B cell (primary cell): ENCODE measurements at regions not wholly inside any gene's neighbourhood (a gene's known extent, or its start where the extent isn't known, plus 50 kb on each side); places are given as distances from the start of the nearest gene placed in this dataset.

ENCODE experiments used
- ATAC-seq: fragments of 200-7000 bp; cut with Tn5 transposase; one replicate; pipeline ENCODE4 v1.10.0; 2021; ENCODE audit warnings: low read depth, mild to moderate bottlenecking, moderate number of reproducible peaks, moderate library complexity
- CTCF ChIA-PET: fragments of 350-600 bp; sonication (Branson Sonifier 250); formaldehyde crosslinking; loops from one replicate; lab custom pipeline; 2021; ENCODE audit warnings: antibody characterized with exemption, inconsistent platforms; lab: Charles Lee
- POLR2A ChIA-PET: fragments of 350-600 bp; sonication (Branson Sonifier 250); formaldehyde crosslinking; loops from one replicate; lab custom pipeline; 2021; ENCODE audit warnings: antibody characterized with exemption; lab: Charles Lee
- DNase-seq: peaks from one replicate; pipeline ENCODE4 v3.0.0; 2013
- H2AFZ ChIP-seq: 2 replicates; pipeline ENCODE4 v1.6.1; 2012; ENCODE audit warnings: mild to moderate bottlenecking, low read depth, low read length; ENCODE audit not compliant: insufficient read depth, poor library complexity, severe bottlenecking
- H3K27ac ChIP-seq, 2 donors: 1 replicate in 1 of 2; 2 replicates in 1 of 2; pipeline ENCODE4 v1.5.1; 2012 to 2013; ENCODE audit warnings: low read length in 2 of 2, mild to moderate bottlenecking in 2 of 2, moderate library complexity in 1 of 2
- H3K27me3 ChIP-seq, 4 experiments: fragments of 200-600 bp in 1 of 4; sonication (generic) in 1 of 4; replicated peaks in 1 of 4; 1 replicate in 2 of 4; 2 replicates in 2 of 4; pipeline versions ENCODE4 v1.6.1 to v1.7.0; 2013 to 2016; ENCODE audit warnings: low read length in 3 of 4, mild to moderate bottlenecking in 2 of 4, mixed read lengths in 1 of 4, moderate library complexity in 1 of 4; ENCODE audit not compliant: insufficient read depth in 4 of 4, control insufficient read depth in 3 of 4; ENCODE audit errors: control extremely low read depth in 1 of 4
- H3K36me3 ChIP-seq, 2 experiments: replicated peaks in 1 of 2; 1 replicate in 1 of 2; 2 replicates in 1 of 2; pipeline versions ENCODE4 v1.6.1 to v1.7.1; 2013; ENCODE audit warnings: low read length in 1 of 2; ENCODE audit not compliant: insufficient read depth in 2 of 2, control insufficient read depth in 1 of 2; ENCODE audit errors: control extremely low read depth in 1 of 2, extremely low read depth in 1 of 2
- H3K4me1 ChIP-seq, 2 donors: fragments of 200-600 bp in 1 of 2; sonication (generic) in 1 of 2; 1 replicate in 1 of 2; 2 replicates in 1 of 2; pipeline versions ENCODE4 v1.5.1 to v1.6.1; 2013 to 2017; ENCODE audit warnings: low read length in 2 of 2; ENCODE audit not compliant: control insufficient read depth in 2 of 2, insufficient read depth in 2 of 2
- H3K4me2 ChIP-seq: replicated peaks from 2 replicates; pipeline ENCODE3; 2012; ENCODE audit warnings: mild to moderate bottlenecking, low read depth, low read length; ENCODE audit not compliant: poor library complexity, severe bottlenecking
- H3K4me3 ChIP-seq, 5 experiments: fragments of 200-600 bp in 1 of 5; sonication (generic) in 1 of 5; 1 replicate in 3 of 5; 2 replicates in 2 of 5; pipeline versions ENCODE4 v1.5.1 to v1.7.0; 2011 to 2016; ENCODE audit warnings: low read length in 4 of 5, mild to moderate bottlenecking in 4 of 5, low read depth in 2 of 5, control low read depth in 1 of 5, moderate library complexity in 1 of 5; ENCODE audit not compliant: insufficient read depth in 1 of 5; ENCODE audit errors: control extremely low read depth in 1 of 5, extremely low read depth in 1 of 5
- H3K79me2 ChIP-seq: fragments of 200-600 bp; sonication (generic); one replicate; pipeline ENCODE4 v1.6.0; 2016; ENCODE audit warnings: low read length; ENCODE audit not compliant: control insufficient read depth, insufficient read depth
- H3K9ac ChIP-seq: fragments of 200-600 bp; sonication (generic); 2 replicates; pipeline ENCODE4 v1.6.1; 2017; ENCODE audit warnings: mild to moderate bottlenecking, low read length, moderate library complexity
- H3K9me3 ChIP-seq, 3 donors: one replicate each; pipeline versions ENCODE4 v1.6.1 to v1.7.1; 2013; ENCODE audit warnings: low read length in 2 of 3; ENCODE audit not compliant: control insufficient read depth in 2 of 3, insufficient read depth in 1 of 3; ENCODE audit errors: control extremely low read depth in 1 of 3
- H4K20me1 ChIP-seq: 2 replicates; pipeline ENCODE4 v1.6.0; 2012; ENCODE audit warnings: mild to moderate bottlenecking, low read length; ENCODE audit not compliant: insufficient read depth, control insufficient read depth, poor library complexity, severe bottlenecking
- H3K27ac Mint-ChIP-seq: one replicate; pipeline ENCODE4 v1.8.0; 2021; ENCODE audit warnings: mixed read lengths
- H3K27me3 Mint-ChIP-seq: one replicate; pipeline ENCODE4 v1.8.0; 2021; ENCODE audit warnings: mixed read lengths
- H3K4me1 Mint-ChIP-seq: one replicate; pipeline ENCODE4 v1.8.0; 2021; ENCODE audit warnings: mixed read lengths
- H3K4me3 Mint-ChIP-seq: one replicate; pipeline ENCODE4 v1.8.0; 2021; ENCODE audit warnings: mixed read lengths
- H3K9me3 Mint-ChIP-seq: one replicate; pipeline ENCODE4 v1.8.0; 2022; ENCODE audit warnings: mixed read lengths; ENCODE audit not compliant: insufficient read depth
- CTCF ChIP-seq: fragments of 200-600 bp; IDR thresholded peaks from one replicate; pipeline ENCODE4 v1.8.0; 2022; ENCODE audit warnings: antibody characterized with exemption, mild to moderate bottlenecking
- EZH2 ChIP-seq: IDR thresholded peaks from 2 replicates; pipeline ENCODE4 v1.6.1; 2012; ENCODE audit warnings: borderline replicate concordance, low read depth, mild to moderate bottlenecking, moderate library complexity, low read length; ENCODE audit not compliant: insufficient read depth, poor library complexity, severe bottlenecking
- WGBS: methylation state at CpG from one replicate; pipeline ENCODE4 v1.1.5; 2013; ENCODE audit warnings: missing lambda C conversion rate; ENCODE audit not compliant: insufficient coverage; 5-methylcytosine and 5-hydroxymethylcytosine counted together
- intact Hi-C: fragments of 100-400 bp; cut with micrococcal nuclease; formaldehyde crosslinking; loops from one replicate; pipeline ENCODE4 v1.10.0; 2022

- H3K9me3 ChIP-seq = peaks cover 3 to 21% (median 20%) of the 10 kb centered on the region in 3 donors
- no peak overlapping the region for H3K4me2 ChIP-seq
- no peaks in the 10 kb centered on the region for H3K36me3 ChIP-seq
- no peak overlapping the region for H3K4me3 Mint-ChIP-seq
- intact Hi-C loops = no loop called here
- 13% methylated on average over 2 of the region's 4 CpGs for WGBS
- H3K4me1 Mint-ChIP-seq = peaks cover 3% of the 10 kb centered on the region
- no peak overlapping the region for H2AFZ ChIP-seq
- H3K9me3 Mint-ChIP-seq = peaks cover 4% of the 10 kb centered on the region
- H3K4me3 ChIP-seq = no peak overlapping the region
- H3K79me2 ChIP-seq = no peaks in the 10 kb centered on the region
- CTCF ChIA-PET = no interaction called here
- ATAC-seq (no peak), DNase-seq (no peak)
- TF ChIP-seq CTCF (no peak), EZH2 (no peak)
- H3K27me3 Mint-ChIP-seq = no peaks in the 10 kb centered on the region
- H3K27ac ChIP-seq = no peak overlapping the region
- H3K4me1 ChIP-seq = no peaks in the 10 kb centered on the region
- no peak overlapping the region for H3K9ac ChIP-seq
- no peaks in the 10 kb centered on the region for H3K27me3 ChIP-seq
- POLR2A ChIA-PET = no interaction called here
- no peaks in the 10 kb centered on the region for H4K20me1 ChIP-seq
- H3K27ac Mint-ChIP-seq = no peak overlapping the region
Observed at GRCh38 chrY:17044723-17045122, 835.3 kb downstream of the CDY2B start.

GRCh38 chrY:17044272-17044671, 835.7 kb downstream of the CDY2B start:
- Histone ChIP-seq H3K79me2 (no peaks in the 10 kb centered on the region), H3K4me3 (no peak overlapping the region), H3K9ac (no peak overlapping the region), H3K4me1 (no peaks in the 10 kb centered on the region), H3K27me3 (no peaks in the 10 kb centered on the region), H3K36me3 (no peaks in the 10 kb centered on the region), H4K20me1 (no peaks in the 10 kb centered on the region), H2AFZ (no peak overlapping the region), H3K4me2 (no peak overlapping the region), H3K9me3 (peaks cover 3 to 21% (median 20%) of the 10 kb centered on the region in 3 donors), H3K27ac (no peak overlapping the region)
- Mint-ChIP-seq H3K4me1 (peaks cover 3% of the 10 kb centered on the region), H3K27ac (no peak overlapping the region), H3K27me3 (no peaks in the 10 kb centered on the region), H3K9me3 (peaks cover 4% of the 10 kb centered on the region), H3K4me3 (no peak overlapping the region)
- CTCF ChIA-PET = no interaction called here
- no peak for TF ChIP-seq EZH2
- TF ChIP-seq CTCF = no peak
- intact Hi-C loops = no loop called here
- DNase-seq (no peak), ATAC-seq (no peak)
- POLR2A ChIA-PET = no interaction called here
- 17% methylated on average over 2 of the region's 3 CpGs for WGBS
